ENCODE measurements at regions not wholly inside any gene's neighbourhood (a gene's known extent, or its start where the extent isn't known, plus 50 kb on each side); places are given as distances from the start of the nearest gene placed in this dataset.
A peak's percentile ranks its signal among the peaks of the same experiment; 100 is the strongest.

- 44% methylated on average over 20 of the region's 20 CpGs; no CpG with 5 or more reads in 1 of the 2 donors for WGBS, 2 donors (ENCODE audit: low coverage in 1 of 2)
Measured at GRCh38 chr11:121696177-121696871, 243.6 kb upstream of the SORL1-AS1 start.

DNA sequence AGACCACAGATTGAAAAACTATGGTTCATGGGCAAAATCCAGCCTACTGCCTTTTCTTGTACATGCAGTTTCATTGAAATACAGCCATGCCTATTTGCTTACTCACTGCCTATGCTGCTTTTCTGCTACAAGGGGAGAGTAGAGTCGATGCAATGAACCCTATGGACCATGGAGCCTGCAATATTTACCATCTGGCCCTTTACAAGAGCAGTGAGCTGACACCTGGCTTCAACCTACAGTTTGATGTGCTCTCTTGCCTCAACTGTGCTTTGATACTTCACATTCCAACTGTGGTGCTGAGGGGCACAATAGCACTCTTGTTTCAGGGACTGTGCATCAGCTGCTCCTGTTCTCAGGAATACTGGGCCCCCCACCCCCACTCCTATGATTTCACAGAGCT, 239.5 kb upstream of the SORL1-AS1 start:
- Histone ChIP-seq H3K4me1 (peaks cover 0 to 4% (median 0%) of the 10 kb centered on the region in 4 donors), H3K9me3 (no peaks in the 10 kb centered on the region), H3K27ac (no peak overlapping the region), H3K27me3 (peaks cover 4% of the 10 kb centered on the region), H3K36me3 (no peaks in the 10 kb centered on the region), H3K4me3 (no peak overlapping the region)
- intact Hi-C loops (cut with DNase I; ENCODE audit: low total_unique reads) (no loop called here), in situ Hi-C loops (cut with MboI; ENCODE audit: low pct_ligation_motif_present in 1 of 4, low pct_unique_long_range_greater_than_20kb in 1 of 4, low sequenced_read_pairs in 3 of 4) (no loop called here)
- 48% methylated on average over 1 of the region's 1 CpG; no CpG with 5 or more reads in 1 of the 2 donors for WGBS, 2 donors (ENCODE audit: low coverage in 1 of 2)
- no peak for DNase-seq
- TF ChIP-seq EP300 (IDR thresholded peaks at IDR 0.05; ENCODE audit: low read depth) (no peak), CTCF (IDR thresholded peaks at IDR 0.05) (no peak), POLR2AphosphoS5 (IDR thresholded peaks at IDR 0.05) (no peak), POLR2A (IDR thresholded peaks at IDR 0.05) (no peak)

More at GRCh38 chr11:121696177-121696871, 243.6 kb upstream of the SORL1-AS1 start:
- DNase-seq = no peak
- H3K4me1 ChIP-seq = peaks cover 0 to 4% (median 0%) of the 10 kb centered on the region in 4 donors
- no peak overlapping the region for H3K4me3 ChIP-seq
- intact Hi-C loops (cut with DNase I; ENCODE audit: low total_unique reads) (no loop called here), in situ Hi-C loops (cut with MboI; ENCODE audit: low pct_ligation_motif_present in 1 of 4, low pct_unique_long_range_greater_than_20kb in 1 of 4, low sequenced_read_pairs in 3 of 4) (no loop called here)
- H3K27ac ChIP-seq = peak overlapping the region; percentile 23 to 74 (median 33)
- H3K36me3 ChIP-seq = no peaks in the 10 kb centered on the region
- H3K9me3 ChIP-seq = no peaks in the 10 kb centered on the region
- TF ChIP-seq CTCF (IDR thresholded peaks at IDR 0.05) (no peak), EP300 (IDR thresholded peaks at IDR 0.05; ENCODE audit: low read depth) (no peak), POLR2A (IDR thresholded peaks at IDR 0.05) (no peak)
- H3K27me3 ChIP-seq = no peaks in the 10 kb centered on the region

DNA sequence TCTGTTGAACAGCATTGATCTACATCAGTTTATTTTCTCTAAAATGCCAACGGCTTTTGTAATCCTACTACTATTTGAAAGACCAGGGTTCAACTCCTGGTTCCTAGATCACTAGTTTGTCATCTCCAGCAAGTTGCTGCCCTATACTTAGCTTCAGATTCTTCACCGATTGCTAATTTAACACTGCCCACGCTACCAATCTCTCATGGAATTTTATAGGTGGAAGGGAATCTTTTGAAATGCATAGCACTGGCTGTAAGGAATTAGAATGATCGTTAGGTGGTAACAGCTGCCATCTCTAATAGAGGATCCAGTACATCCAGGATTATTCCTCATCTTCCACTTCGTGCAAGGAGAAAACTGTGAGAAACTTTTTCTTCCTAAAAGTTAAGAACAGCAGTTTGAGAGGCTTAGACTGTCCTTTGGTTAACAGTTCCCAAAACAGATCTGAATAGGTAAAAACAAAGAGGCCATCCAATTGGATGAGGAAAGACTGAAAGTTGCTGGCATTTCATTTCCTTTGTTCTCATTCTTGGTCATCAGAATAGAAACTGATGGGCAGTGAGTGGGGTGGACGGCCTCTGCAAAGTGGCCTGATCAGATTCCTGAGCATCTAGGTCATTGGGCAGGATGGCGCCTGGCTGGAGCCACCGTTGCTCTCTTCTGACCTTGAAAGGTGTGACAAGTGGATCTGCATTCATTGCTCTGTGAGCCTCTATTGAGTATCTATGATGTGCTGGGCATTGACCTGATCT, 236.3 kb upstream of the SORL1-AS1 start:
- in situ Hi-C loops (cut with MboI; ENCODE audit: low pct_ligation_motif_present in 1 of 4, low pct_unique_long_range_greater_than_20kb in 1 of 4, low sequenced_read_pairs in 3 of 4) (no loop called here), intact Hi-C loops (cut with DNase I; ENCODE audit: low total_unique reads) (no loop called here)
- no peak for DNase-seq
- no peak for TF ChIP-seq POLR2A (IDR thresholded peaks at IDR 0.05)
- no peak for TF ChIP-seq EP300 (IDR thresholded peaks at IDR 0.05; ENCODE audit: low read depth)
- no peak for TF ChIP-seq POLR2AphosphoS5 (IDR thresholded peaks at IDR 0.05)
- TF ChIP-seq CTCF (IDR thresholded peaks at IDR 0.05) = no peak
- Histone ChIP-seq H3K4me1 (no peaks in the 10 kb centered on the region), H3K36me3 (no peaks in the 10 kb centered on the region), H3K4me3 (no peak overlapping the region), H3K9me3 (no peaks in the 10 kb centered on the region), H3K27ac (no peak overlapping the region), H3K27me3 (peaks cover 4% of the 10 kb centered on the region)
- WGBS, 2 donors (ENCODE audit: low coverage in 1 of 2) = 66 to 78% methylated on average over 4 to 8 of the region's 8 CpGs

GRCh38 chr11:121688055-121688491, 235.3 kb upstream of the SORL1-AS1 start:
- no peak for DNase-seq
- peaks cover 4% of the 10 kb centered on the region for H3K27me3 ChIP-seq
- no peaks in the 10 kb centered on the region for H3K9me3 ChIP-seq
- no peaks in the 10 kb centered on the region for H3K4me1 ChIP-seq
- TF ChIP-seq EP300 (IDR thresholded peaks at IDR 0.05; ENCODE audit: low read depth) = no peak
- no peak for TF ChIP-seq POLR2A (IDR thresholded peaks at IDR 0.05)
- TF ChIP-seq POLR2AphosphoS5 (IDR thresholded peaks at IDR 0.05) = no peak
- TF ChIP-seq CTCF (IDR thresholded peaks at IDR 0.05) = no peak
- H3K36me3 ChIP-seq = no peaks in the 10 kb centered on the region
- WGBS, 2 donors (ENCODE audit: low coverage in 1 of 2) = 13 to 26% methylated on average over 2 to 5 of the region's 5 CpGs
- H3K27ac ChIP-seq = no peak overlapping the region
- H3K4me3 ChIP-seq = no peak overlapping the region
- intact Hi-C loops (cut with DNase I; ENCODE audit: low total_unique reads) (no loop called here), in situ Hi-C loops (cut with MboI; ENCODE audit: low pct_ligation_motif_present in 1 of 4, low pct_unique_long_range_greater_than_20kb in 1 of 4, low sequenced_read_pairs in 3 of 4) (no loop called here)

All from transverse colon (tissue), 4 donors.